RWPE2 (cell line): ENCODE measurements at regions not wholly inside any gene's neighbourhood (a gene's known extent, or its start where the extent isn't known, plus 50 kb on each side); places are given as distances from the start of the nearest gene placed in this dataset.

Experiments
- ATAC-seq: fragments of 200-7000 bp; cut with Tn5 transposase; 3 replicates; pipeline ENCODE4 v1.9.1; 2021; ENCODE audit warnings: low read depth
- DNase-seq: peaks from one replicate; pipeline ENCODE4 v3.0.0-alpha.2; 2020; ENCODE audit warnings: low spot score
- H3K27ac ChIP-seq: fragments of 450-650 bp; 2 replicates; pipeline ENCODE4 v1.5.1; 2017; ENCODE audit warnings: mild to moderate bottlenecking; ENCODE audit not compliant: poor library complexity, severe bottlenecking
- H3K27me3 ChIP-seq: fragments of 250-450 bp; sonication (Bioruptor Pico); 2 replicates; pipeline ENCODE4 v1.5.1; 2021; ENCODE audit warnings: mild to moderate bottlenecking, moderate library complexity; ENCODE audit not compliant: insufficient read depth, poor library complexity, severe bottlenecking
- H3K36me3 ChIP-seq: fragments of 250-450 bp; sonication (Bioruptor Pico); 2 replicates; pipeline ENCODE4 v1.5.1; 2020; ENCODE audit warnings: low read depth, mild to moderate bottlenecking, moderate library complexity
- H3K4me1 ChIP-seq: fragments of 250-450 bp; sonication (Bioruptor Pico); 2 replicates; pipeline ENCODE4 v1.5.1; 2021; ENCODE audit warnings: mild to moderate bottlenecking, moderate library complexity; ENCODE audit not compliant: insufficient read depth, poor library complexity, severe bottlenecking
- H3K4me3 ChIP-seq: fragments of 250-450 bp; sonication (Bioruptor Pico); 2 replicates; pipeline ENCODE4 v1.5.1; 2021; ENCODE audit warnings: mild to moderate bottlenecking, moderate library complexity; ENCODE audit not compliant: severe bottlenecking
- H3K9me3 ChIP-seq: fragments of 250-450 bp; sonication (Bioruptor Pico); 2 replicates; pipeline ENCODE4 v1.5.1; 2021; ENCODE audit warnings: mild to moderate bottlenecking, moderate library complexity; ENCODE audit not compliant: severe bottlenecking
- TF ChIP-seq, protein P1 (sequence below): fragments of 450-650 bp; IDR thresholded peaks from one replicate; pipeline ENCODE4 v1.5.1; 2017; ENCODE audit warnings: mild to moderate bottlenecking, moderate library complexity; ENCODE audit not compliant: poor library complexity, severe bottlenecking

GRCh38 chr6:164246082-164246481 lies 831.6 kb downstream of the QKI start:
- TF ChIP-seq, protein P1, sequence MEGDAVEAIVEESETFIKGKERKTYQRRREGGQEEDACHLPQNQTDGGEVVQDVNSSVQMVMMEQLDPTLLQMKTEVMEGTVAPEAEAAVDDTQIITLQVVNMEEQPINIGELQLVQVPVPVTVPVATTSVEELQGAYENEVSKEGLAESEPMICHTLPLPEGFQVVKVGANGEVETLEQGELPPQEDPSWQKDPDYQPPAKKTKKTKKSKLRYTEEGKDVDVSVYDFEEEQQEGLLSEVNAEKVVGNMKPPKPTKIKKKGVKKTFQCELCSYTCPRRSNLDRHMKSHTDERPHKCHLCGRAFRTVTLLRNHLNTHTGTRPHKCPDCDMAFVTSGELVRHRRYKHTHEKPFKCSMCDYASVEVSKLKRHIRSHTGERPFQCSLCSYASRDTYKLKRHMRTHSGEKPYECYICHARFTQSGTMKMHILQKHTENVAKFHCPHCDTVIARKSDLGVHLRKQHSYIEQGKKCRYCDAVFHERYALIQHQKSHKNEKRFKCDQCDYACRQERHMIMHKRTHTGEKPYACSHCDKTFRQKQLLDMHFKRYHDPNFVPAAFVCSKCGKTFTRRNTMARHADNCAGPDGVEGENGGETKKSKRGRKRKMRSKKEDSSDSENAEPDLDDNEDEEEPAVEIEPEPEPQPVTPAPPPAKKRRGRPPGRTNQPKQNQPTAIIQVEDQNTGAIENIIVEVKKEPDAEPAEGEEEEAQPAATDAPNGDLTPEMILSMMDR: no peak
- Histone ChIP-seq H3K4me1 (no peaks in the 10 kb centered on the region), H3K9me3 (peaks cover 2% of the 10 kb centered on the region), H3K27me3 (no peaks in the 10 kb centered on the region), H3K36me3 (no peaks in the 10 kb centered on the region), H3K4me3 (no peak overlapping the region), H3K27ac (no peak overlapping the region)
- DNase-seq (no peak), ATAC-seq (no peak)

DNA sequence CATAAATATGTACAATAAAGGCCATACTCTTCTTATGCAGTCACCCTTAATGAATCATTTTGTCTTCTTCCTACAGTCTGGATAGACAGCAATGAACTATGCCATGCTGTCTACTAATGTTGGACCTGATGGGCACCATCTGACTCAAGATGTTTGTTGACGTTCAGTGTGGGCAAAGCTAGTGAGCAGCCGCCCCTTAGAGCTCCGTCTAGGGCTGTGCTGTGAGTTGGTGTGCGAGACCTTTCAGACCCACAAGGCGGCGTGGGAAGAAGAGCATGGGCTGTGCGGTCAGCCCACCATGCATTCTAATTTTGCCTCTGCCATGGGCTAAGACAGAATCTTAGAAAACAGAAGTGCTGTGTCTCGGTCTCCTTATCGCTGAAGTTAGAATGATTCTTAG lies 829.4 kb downstream of the QKI start:
- Histone ChIP-seq H3K27me3 (no peaks in the 10 kb centered on the region), H3K4me3 (no peak overlapping the region), H3K36me3 (no peaks in the 10 kb centered on the region), H3K4me1 (no peaks in the 10 kb centered on the region), H3K9me3 (no peaks in the 10 kb centered on the region), H3K27ac (no peak overlapping the region)
- no peak for DNase-seq
- no peak for ATAC-seq
- TF ChIP-seq, protein P1: no peak

- no peaks in the 10 kb centered on the region for H3K4me1 ChIP-seq
- no peaks in the 10 kb centered on the region for H3K27me3 ChIP-seq
- DNase-seq (no peak), ATAC-seq (no peak)
- H3K9me3 ChIP-seq: no peaks in the 10 kb centered on the region
- H3K27ac ChIP-seq: no peak overlapping the region
- H3K36me3 ChIP-seq: no peaks in the 10 kb centered on the region
- H3K4me3 ChIP-seq: no peak overlapping the region
- TF ChIP-seq, protein P1: no peak
Observed at GRCh38 chr6:164243012-164243610, 828.6 kb downstream of the QKI start.

DNA sequence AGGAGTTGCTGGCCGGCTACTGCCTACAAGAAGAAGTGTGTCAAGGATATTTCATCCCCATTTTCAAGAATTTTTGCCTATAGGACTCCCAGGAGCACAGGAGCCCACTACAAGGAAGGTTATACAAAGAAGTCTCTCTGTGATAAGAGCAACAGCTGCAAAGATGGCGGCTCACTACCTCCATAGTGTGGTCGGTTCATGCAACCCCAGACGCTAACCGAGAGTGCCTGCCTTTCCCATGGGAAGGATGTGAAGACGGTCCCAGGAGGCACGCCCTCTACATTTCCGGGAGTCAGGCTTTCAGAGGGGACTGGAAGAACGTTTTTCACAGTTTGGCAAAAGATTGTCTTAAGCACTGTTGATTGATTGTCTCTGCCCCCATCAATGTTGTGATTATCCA lies 816.3 kb downstream of the QKI start:
- H3K27me3 ChIP-seq: no peaks in the 10 kb centered on the region
- no peak for DNase-seq

GRCh38 chr6:164230259-164230658 lies 815.7 kb downstream of the QKI start:
- no peak for DNase-seq
- Histone ChIP-seq H3K4me3 (no peak overlapping the region), H3K36me3 (no peaks in the 10 kb centered on the region), H3K27ac (no peak overlapping the region), H3K27me3 (no peaks in the 10 kb centered on the region), H3K9me3 (no peaks in the 10 kb centered on the region), H3K4me1 (no peaks in the 10 kb centered on the region)
- TF ChIP-seq, protein P1: no peak
- no peak for ATAC-seq

More for the DNA sequence above, 816.3 kb downstream of the QKI start:
- H3K4me3 ChIP-seq: no peak overlapping the region
- ATAC-seq: no peak
- H3K9me3 ChIP-seq: no peaks in the 10 kb centered on the region
- no peaks in the 10 kb centered on the region for H3K4me1 ChIP-seq
- H3K36me3 ChIP-seq: no peaks in the 10 kb centered on the region
- TF ChIP-seq, protein P1: no peak
- H3K27ac ChIP-seq: no peak overlapping the region
